ENCODE measurements at regions not wholly inside any gene's neighbourhood (a gene's known extent, or its start where the extent isn't known, plus 50 kb on each side); places are given as distances from the start of the nearest gene placed in this dataset.

GRCh38 chr4:53801373-53801772 is 210.1 kb upstream of the LNX1 start:
- TF ChIP-seq CTCF (IDR thresholded peaks at IDR 0.05; ENCODE audit: borderline replicate concordance, control extremely low read depth, extremely low read depth, insufficient read depth, missing control alignments) = no peak
- in situ Hi-C loops (cut with MboI; ENCODE audit: low sequenced_read_pairs, unreplicated experiment) = no loop called here
- no peak for DNase-seq (ENCODE audit: low spot score)

GRCh38 chr4:53800741-53801140 is 209.5 kb upstream of the LNX1 start:
- no peak for DNase-seq (ENCODE audit: low spot score)
- in situ Hi-C loops (cut with MboI; ENCODE audit: low sequenced_read_pairs, unreplicated experiment) = no loop called here
- TF ChIP-seq CTCF (IDR thresholded peaks at IDR 0.05; ENCODE audit: borderline replicate concordance, control extremely low read depth, extremely low read depth, insufficient read depth, missing control alignments) = no peak

- in situ Hi-C loops (cut with MboI; ENCODE audit: low sequenced_read_pairs, unreplicated experiment) = no loop called here
- no peak for TF ChIP-seq CTCF (IDR thresholded peaks at IDR 0.05; ENCODE audit: borderline replicate concordance, control extremely low read depth, extremely low read depth, insufficient read depth, missing control alignments)
- DNase-seq (ENCODE audit: low spot score) = no peak
These were observed 201.8 kb upstream of the LNX1 start for GRCh38 chr4:53793096-53793495.

- DNase-seq (ENCODE audit: low spot score) = no peak
- in situ Hi-C loops (cut with MboI; ENCODE audit: low sequenced_read_pairs, unreplicated experiment) = no loop called here
- no peak for TF ChIP-seq CTCF (IDR thresholded peaks at IDR 0.05; ENCODE audit: borderline replicate concordance, control extremely low read depth, extremely low read depth, insufficient read depth, missing control alignments)
These were observed 199.0 kb upstream of the LNX1 start for GRCh38 chr4:53790286-53790685.

- in situ Hi-C loops (cut with MboI; ENCODE audit: low sequenced_read_pairs, unreplicated experiment) = no loop called here
- DNase-seq (ENCODE audit: low spot score) = no peak
- TF ChIP-seq CTCF (IDR thresholded peaks at IDR 0.05; ENCODE audit: borderline replicate concordance, control extremely low read depth, extremely low read depth, insufficient read depth, missing control alignments) = no peak
These were observed 197.3 kb upstream of the LNX1 start for GRCh38 chr4:53788621-53789020.

GRCh38 chr4:53788011-53788410 is 196.7 kb upstream of the LNX1 start:
- no peak for TF ChIP-seq CTCF (IDR thresholded peaks at IDR 0.05; ENCODE audit: borderline replicate concordance, control extremely low read depth, extremely low read depth, insufficient read depth, missing control alignments)
- DNase-seq (ENCODE audit: low spot score) = no peak
- in situ Hi-C loops (cut with MboI; ENCODE audit: low sequenced_read_pairs, unreplicated experiment) = no loop called here

GRCh38 chr4:53786632-53787031 is 195.3 kb upstream of the LNX1 start:
- in situ Hi-C loops (cut with MboI; ENCODE audit: low sequenced_read_pairs, unreplicated experiment) = no loop called here
- no peak for TF ChIP-seq CTCF (IDR thresholded peaks at IDR 0.05; ENCODE audit: borderline replicate concordance, control extremely low read depth, extremely low read depth, insufficient read depth, missing control alignments)
- no peak for DNase-seq (ENCODE audit: low spot score)

Data from GM13976 (cell line).